HG02840 (cell line): ENCODE measurements at regions not wholly inside any gene's neighbourhood (a gene's known extent, or its start where the extent isn't known, plus 50 kb on each side); places are given as distances from the start of the nearest gene placed in this dataset.
"Not testable (repeated sequence)": the region's sequence is repeated elsewhere in the genome, so short reads cannot be mapped to it uniquely, and the experiment has no call there.

Experiments used
- ATAC-seq: cut with Tn5 transposase; IDR thresholded peaks from one replicate; pipeline ENCODE4 v1.9.1; 2021; ENCODE audit warnings: mild to moderate bottlenecking, moderate library complexity, moderate number of reproducible peaks; ENCODE audit not compliant: unreplicated experiment, low FRiP score

DNA sequence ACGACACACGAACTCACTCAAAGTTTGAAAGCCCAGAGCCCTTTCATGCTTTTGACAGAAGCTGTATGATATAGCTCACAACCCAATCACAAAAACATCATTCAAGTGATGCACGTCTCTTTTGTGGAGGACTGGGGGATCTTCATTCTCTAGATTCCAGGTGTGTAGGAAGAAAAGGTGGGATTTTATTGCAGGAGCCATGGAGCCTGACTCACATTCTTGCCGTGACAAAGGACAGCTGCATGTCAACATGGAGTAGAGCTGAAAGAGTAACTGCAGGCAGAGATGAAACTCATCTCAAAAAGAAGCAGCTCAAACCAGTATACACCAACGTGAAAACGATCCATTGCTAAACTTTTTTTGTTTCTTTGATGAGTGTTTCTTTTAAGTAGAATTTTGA, 50.9 kb upstream of the PDE1A start:
- no peak for ATAC-seq

DNA sequence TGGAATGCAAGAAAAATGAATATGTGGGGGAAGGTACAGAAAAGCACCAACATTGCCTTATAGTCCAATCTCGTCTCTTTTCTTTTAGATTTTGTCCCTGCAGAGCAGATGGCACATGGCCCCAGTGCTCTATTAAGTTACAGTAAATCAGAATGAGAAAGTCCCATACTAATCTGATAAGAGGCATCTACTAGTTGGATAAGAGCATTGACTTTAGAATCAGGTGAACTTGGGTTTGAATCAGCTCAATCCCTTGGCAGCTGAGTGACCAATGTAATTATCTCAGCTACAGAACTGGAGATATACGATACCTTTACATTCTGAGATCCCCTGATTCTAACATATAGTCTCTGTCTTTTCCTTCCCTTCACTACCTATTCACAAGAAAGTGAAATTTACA, 54.8 kb upstream of the PDE1A start:
- no peak for ATAC-seq

DNA sequence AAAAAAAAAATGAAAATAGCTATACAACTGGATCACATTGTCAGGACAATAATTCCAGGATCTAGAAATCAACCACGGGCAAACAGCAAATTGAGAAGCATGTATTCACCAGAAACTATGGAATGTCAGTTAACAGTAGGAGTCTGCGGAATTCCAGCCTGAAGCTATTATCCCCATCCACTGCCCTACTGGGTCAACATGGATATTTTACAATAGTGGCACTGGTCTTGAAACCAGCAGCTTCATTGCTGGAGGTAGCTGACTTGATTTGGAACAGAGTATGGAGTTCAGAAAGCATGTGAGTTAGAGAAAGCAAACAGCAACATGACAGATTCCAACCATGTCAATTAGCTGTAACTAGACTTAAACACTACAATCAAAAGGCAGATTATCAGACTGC, 55.7 kb upstream of the PDE1A start:
- ATAC-seq, result no peak

DNA sequence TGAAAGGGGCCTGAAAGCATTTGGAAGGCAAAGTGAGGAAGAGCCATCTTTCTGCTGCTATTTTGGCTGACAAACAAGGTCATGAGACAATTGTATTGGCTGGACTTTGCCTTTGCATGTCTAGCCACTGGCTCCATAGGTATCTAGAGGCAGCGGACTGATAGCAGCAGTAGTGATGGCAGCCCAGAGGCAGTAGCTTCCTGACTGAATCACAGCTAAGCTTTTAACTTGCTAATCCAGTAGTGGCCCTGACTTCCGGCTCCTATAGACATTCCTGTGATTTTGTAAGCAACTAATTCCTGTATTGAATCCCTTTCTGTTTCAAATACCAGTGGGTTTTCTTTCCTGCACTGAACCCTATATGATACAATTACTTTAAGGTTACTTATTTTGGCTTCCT, 69.8 kb upstream of the PDE1A start:
- no peak for ATAC-seq

DNA sequence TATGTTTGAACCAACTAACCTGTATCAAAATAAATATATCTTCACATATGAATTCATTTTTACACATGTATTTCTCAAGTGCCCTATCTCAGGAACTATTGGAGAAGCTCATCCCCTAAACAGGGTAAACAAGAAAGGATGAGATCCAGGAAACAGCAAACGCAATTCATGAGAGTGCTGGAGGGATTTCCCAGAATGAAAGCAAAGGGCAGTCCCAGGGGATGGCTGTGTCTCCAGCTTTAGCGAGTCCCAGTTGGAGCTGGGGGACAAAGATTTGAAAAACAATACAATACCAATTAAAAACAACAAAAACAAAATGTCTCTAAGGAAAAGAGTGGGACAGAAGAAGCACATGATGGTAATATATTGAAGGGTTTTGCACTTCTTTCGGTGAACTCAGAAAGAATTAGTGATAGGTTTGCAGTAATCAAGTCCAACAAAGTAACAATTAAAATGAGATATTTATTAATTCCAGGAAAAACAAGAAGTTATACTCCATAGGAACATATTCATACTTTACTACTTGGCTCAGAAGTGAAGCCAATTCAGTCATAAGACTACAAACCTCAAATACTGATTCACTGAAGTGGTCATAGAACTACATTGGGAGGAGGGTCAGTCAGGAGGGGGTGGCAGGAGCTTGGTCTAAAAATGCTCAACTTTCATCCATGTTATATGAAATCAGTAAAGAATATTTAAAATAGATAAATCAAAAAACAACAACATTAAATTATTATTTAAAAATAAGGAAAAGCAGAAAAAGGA, 73.1 kb upstream of the PDE1A start:
- no peak for ATAC-seq

DNA sequence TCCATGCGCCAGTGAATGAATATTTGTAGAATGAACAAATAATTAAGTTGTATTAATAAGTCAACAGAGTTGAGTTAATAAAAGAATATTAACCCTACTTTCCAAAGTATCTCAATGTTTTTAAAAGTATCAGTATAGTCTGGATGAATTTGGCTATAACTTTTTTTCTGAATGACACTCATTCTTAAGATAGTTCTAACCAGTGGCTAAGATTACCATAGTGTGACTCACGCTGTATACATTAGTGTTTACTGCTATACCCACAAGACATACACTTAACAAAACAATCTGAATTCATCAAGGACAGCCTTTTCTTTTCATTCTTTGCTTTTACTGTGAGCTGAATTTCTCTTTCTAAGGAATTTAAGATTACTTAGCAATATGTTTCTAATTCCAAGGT, 77.0 kb upstream of the PDE1A start:
- ATAC-seq, result no peak

DNA sequence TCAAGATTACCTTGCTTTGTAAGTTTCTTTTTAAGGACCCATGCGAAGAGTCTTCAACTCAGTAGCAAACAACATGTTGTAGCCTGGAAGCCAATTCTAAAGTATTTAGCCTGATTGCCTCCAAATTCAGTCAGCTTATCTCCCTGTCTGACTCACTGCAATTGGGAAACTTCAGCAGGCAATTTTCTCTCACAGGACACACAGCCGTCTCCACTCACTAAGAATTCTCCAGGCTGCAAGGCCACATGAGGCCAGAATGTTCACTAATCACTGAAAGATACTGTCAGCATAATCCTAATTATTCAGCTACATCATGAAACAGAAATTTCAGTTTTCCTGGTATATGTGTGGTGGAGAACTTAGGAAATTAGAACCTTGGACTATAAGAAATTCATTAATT, 78.1 kb upstream of the PDE1A start:
- no peak for ATAC-seq

DNA sequence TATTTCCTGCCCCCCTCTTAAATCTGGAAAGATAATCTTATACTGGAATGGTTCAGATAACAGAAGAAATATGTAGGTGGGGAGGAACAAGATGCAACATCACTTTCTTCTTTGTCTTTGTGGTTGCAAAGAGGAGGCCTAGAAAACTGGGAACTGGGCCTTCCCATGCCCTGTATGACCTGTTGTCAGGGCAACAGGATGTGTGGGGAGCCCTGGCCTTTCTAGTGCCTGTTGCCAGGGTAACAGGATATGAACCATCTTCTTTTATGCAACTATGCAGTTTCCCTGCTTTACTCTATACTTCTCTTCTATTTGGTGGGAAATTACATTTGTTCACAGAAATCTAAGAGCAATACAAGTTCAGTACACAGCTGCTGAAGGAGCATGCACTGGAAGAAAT, 79.8 kb upstream of the PDE1A start:
- ATAC-seq, result no peak

DNA sequence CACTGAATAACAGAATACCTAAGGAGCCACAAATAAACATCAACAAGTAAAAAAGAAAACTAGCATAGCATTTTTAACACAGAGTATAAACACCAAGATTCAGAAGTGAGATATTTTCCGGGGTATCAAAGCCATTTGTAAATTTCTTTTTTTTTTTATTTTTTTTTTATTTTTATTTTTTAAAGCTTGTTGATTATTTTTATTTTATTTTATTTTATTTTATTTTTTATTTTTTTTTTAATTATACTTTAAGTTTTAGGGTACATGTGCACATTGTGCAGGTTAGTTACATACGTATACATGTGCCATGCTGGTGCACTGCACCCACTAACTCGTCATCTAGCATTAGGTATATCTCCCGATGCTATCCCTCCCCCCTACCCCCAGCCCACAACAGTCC, 81.7 kb upstream of the PDE1A start:
- ATAC-seq, result not testable (repeated sequence)

DNA sequence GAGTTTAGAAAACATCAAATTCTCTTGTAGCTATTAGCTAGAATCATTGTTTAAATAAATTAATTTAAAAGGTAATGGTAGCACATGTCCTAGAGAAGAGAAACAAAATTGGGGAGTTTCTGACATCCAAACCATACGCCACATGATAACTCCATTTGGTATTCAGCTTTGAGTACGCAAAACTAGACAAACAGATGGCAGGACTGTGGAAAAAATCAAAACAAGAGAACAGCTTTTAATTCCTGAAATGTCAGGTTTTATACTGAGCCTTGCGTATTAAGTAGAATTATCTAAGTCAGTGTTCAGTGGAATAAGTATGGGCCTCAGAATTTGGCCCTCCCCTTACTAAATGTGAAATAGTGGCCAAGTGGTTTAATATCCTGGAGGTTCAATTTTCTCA, 82.4 kb upstream of the PDE1A start:
- no peak for ATAC-seq

DNA sequence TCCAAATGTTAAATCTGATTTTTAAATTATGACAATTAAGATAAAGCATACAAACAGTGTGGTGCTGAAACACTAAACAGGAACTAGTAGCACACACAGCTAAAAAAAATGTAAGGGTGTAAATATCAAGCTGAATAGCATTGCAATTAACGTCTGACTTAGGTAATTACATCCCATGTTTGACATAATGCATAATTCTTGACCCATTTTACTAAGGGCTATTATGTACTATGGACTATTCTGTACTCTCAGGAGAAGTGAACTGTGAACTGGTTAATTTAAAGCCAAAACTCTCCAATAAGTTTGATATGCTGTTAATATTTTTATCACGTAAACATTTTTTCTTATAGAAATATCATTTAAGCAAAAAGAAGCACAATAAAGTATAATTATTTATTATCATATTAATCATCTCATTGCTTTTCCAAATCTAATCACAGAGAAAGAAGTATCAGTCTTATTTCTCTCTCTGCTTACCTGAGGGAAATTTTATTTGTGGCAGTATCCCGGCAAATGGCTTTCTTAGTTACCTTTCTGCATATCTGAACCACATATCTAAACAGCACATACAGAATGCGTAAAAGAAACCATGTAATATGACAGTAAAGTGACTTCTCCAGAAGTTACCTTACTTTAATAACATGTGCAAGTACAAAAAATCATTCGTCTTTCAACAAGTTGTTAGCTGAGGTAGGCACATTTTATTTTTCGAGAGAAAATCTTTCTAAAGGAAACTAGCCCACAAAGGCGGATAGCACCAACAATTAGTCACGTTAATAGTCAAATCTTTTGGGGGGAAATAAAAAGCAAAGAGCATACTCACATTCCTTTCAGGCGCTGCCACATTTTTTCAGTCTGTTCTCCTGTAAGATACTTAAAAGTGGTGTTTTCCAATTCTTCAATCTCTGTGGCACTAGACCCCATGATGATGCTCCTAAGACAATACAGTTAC, 94.9 kb upstream of the PDE1A start:
- no peak for ATAC-seq

DNA sequence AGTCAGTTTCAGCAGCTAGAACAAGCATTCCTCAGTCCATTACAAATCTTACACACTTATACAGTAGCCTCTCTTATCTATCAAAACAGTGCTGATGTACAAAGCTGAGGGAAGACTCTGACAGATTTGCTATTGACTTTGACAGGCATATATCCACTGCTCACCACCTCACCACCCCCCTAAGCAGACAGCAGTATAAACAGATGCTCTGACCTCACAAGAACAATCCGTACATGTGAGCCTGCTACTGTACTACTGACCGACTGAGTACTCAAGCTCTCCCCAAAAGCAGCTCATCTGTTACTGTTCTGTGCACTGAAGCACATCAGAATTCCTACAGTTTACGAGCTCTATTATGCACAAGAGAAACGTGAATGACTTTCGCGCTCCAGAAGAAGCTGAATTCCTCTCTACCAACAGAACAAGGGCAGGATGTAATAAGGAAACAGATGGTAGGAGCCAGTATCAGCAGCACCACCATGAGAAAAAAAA, 95.6 kb upstream of the PDE1A start:
- ATAC-seq, result no peak

DNA sequence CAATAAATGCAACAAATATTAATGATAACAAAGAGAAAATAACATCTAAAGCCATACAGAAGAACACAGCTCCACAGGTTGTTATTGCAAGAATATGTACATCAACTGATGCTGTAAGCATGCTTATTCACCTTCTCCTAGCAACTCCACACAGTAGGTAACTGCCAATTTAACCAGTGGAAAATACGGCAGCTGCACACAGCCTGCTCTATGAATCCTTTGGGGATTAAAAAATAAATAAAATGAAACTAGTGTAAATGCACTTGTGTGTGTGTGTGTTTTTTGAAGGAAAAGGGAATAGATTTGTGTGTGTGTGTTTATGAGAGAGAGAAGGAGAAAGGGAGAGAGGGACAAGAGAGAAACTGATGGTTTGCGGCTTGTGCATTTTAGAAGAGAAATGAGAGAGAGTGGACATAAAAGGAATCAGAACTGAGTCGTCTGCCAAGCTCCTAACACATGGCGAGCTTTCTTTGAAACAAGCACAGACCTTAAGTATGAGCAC, 96.2 kb upstream of the PDE1A start:
- no peak for ATAC-seq

DNA sequence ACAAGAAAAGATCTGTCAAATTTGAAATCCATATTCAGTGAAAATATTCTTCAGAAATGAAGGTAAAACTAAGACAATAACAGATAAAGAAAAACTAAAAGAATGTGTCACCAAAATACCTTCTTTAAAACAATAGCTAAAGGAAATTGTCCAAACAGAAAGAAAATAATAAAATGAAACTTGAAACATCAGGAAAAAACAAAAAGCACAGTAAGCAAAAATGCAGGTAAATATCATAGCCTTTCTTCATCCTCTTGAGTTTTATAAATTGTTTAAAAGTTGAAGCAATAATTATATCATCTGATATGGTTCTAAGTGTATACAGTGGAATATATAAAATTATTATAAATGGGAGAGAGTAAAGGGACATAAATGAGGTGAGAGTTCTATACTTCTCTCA, 103.8 kb upstream of the PDE1A start:
- ATAC-seq, result no peak

DNA sequence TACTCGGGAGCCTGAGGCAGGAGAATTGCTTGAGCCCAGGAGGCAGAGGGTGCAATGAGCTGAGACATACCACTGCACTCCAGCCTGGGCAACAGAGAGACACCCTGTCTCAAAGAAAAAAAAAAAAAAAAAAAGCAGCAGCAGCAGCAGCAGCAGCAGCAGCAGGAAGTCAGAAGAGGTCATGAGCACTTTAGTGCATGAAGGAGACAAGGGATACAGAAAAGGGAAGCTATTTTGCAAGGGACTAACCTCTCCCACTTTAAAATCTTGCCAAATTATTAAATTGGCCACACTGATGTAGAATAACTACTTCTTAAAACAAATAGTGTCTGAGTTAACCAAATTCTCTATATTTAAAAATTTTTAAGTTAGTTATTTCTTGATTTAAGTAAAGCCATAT, 113.4 kb upstream of the PDE1A start:
- no peak for ATAC-seq

DNA sequence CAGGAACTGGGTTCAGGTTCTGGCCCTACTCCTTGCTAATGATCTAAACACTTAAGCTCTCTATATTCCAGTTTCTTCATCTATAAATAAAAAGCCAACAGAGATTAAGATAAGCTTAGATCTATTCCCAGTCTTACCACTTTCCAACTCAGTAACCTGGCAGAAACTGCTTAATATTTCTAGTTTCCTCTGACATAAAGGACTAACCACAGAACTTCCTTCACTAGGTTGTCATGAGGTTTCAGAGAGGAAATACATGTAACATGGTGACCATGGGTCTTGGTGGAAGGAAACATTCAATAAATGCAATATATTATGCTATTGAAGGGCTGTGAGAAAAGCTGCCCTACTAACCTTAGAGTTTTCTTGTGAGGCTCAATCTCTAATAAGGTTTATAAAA, 114.4 kb upstream of the PDE1A start:
- ATAC-seq, result no peak

DNA sequence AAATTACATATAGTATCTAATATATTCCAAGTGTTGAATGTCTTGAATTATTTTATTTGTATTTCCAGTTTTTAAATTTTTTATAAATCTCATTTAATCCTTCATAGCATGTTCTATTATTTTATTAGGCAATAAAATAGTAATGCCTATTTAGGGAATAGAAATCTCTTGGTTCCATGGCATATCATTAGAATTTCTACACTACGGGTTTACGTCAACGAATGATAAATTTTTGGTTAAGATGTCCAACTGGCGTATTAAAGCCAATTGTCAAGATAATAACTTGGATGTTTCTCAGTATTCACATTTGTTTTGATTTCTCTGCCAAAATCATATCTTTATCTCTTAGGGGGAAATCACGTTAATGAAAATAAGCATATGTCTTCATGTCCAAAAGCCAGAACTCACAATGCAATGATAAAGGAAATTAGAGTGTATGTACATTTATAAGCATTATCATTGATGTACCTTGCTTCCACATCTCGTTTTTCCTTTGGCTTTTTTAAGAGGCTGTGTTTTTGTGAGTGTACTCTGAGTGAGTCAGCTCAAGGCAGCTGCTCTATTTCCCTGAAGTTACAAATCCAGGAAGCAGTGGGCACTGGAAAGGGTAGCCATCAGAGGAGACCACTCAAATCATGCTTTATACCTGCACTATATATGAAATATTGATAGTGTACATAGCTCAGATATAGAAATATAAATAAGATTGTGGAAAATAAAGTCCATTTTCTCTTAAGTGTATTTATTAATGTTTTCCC, 115.8 kb upstream of the PDE1A start:
- no peak for ATAC-seq

DNA sequence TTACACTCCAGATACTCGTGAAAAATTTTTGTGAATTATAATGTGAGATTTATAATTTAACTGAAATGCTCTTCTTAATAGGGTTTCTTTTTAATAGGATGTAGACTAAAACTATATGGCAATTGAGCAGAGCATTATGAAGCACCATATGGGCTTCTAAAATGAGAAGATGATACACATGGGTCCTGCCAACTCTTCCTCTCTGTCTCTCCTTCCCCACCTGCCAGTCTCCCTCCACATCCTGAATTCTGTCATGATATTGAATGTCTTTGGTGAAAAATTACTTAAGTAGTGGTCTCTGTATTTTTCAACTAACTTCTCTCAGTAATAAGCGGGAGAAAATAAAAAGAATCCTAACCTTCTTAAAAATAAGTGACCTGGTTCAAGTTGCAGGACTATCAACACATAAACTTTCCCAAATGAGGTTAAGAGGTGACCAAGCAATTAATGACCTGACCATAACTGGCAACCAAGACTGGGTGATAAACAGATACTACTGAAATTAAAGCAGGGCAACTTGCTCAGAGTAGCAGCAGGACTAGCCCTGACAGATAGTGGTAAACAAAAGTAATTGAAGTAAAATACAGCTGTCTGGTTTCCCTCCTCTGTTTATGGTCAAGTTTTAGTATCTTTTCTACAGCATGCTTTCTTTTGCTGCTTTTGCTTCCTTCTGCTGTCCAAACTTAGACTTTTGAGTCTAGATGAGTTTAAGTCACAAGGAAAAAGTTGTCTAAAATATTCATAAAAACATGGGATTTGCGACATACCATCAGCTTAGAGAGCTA, 117.1 kb upstream of the PDE1A start:
- ATAC-seq, result no peak

DNA sequence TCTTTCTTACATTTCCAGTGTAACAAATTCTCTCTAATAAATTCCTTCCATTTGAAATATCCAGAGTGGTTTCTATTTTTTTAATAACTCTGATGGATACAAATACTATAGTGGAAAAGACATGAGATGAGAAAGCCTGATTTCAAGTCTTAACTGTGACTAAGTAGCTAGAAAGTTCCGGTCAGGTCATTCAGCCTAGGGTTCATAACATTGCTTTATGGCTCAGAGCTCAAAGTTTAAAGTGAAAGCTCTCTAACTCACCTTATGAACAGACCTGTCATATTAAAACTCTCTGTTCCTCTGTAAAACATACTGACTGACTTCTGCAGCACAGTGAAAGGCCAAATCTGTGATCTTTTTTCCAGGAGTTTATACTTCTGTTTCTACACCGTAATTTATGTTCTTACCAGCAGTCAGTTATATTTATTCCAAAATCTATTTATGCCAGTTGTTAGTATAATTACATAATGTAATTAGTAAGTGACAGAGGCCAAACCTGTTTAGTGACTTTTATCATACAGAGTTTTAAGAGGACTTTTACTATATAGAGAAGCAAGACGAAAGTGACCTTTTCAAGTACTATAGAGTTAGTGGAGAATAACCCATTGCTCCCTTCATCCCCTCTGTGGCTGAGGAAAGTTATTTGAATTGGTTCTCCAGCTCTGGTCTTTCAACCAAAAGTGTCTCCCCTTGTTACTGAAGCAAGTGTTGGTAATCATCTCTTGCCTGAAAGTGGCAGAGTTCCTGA, 118.8 kb upstream of the PDE1A start:
- peak; percentile 78 for ATAC-seq
